ENCODE measurements at regions not wholly inside any gene's neighbourhood (a gene's known extent, or its start where the extent isn't known, plus 50 kb on each side); places are given as distances from the start of the nearest gene placed in this dataset.

GRCh38 chr13:73794755-73795154, 339.4 kb downstream of the KLF12 start:
- Histone ChIP-seq H3K36me3 (ENCODE audit: low read depth, low read length) (no peaks in the 10 kb centered on the region), H3K79me2 (ENCODE audit: low read length) (no peaks in the 10 kb centered on the region), H4K20me1 (ENCODE audit: low read length) (no peaks in the 10 kb centered on the region), H3K4me2 (ENCODE audit: low read length) (no peak overlapping the region), H3K4me3 (ENCODE audit: low read length) (no peak overlapping the region), H3K27me3 (ENCODE audit: low read length) (no peaks in the 10 kb centered on the region), H3K9me3 (ENCODE audit: low read length) (no peaks in the 10 kb centered on the region), H2AFZ (ENCODE audit: low read length) (no peak overlapping the region), H3K9me2 (replicated peaks; ENCODE audit: low read length) (no peaks in the 10 kb centered on the region), H3K27ac (ENCODE audit: low read length) (no peak overlapping the region), H3F3A (ENCODE audit: low read length, unreplicated experiment) (no peaks in the 10 kb centered on the region), H3K9ac (ENCODE audit: low read length) (no peak overlapping the region), H3K4me1 (ENCODE audit: insufficient read depth, low read length) (no peaks in the 10 kb centered on the region)
- ChIA-PET POLR2A (ENCODE audit: unreplicated experiment) (no interaction called here), CTCF (no interaction called here)
- TF ChIP-seq, protein P1, sequence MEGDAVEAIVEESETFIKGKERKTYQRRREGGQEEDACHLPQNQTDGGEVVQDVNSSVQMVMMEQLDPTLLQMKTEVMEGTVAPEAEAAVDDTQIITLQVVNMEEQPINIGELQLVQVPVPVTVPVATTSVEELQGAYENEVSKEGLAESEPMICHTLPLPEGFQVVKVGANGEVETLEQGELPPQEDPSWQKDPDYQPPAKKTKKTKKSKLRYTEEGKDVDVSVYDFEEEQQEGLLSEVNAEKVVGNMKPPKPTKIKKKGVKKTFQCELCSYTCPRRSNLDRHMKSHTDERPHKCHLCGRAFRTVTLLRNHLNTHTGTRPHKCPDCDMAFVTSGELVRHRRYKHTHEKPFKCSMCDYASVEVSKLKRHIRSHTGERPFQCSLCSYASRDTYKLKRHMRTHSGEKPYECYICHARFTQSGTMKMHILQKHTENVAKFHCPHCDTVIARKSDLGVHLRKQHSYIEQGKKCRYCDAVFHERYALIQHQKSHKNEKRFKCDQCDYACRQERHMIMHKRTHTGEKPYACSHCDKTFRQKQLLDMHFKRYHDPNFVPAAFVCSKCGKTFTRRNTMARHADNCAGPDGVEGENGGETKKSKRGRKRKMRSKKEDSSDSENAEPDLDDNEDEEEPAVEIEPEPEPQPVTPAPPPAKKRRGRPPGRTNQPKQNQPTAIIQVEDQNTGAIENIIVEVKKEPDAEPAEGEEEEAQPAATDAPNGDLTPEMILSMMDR (conservative IDR thresholded peaks at IDR 0.05; ENCODE audit: low read depth, low read length), result no peak
- TF ChIP-seq EZH2 (IDR thresholded peaks at IDR 0.05; ENCODE audit: low read length, unreplicated experiment), result no peak
- TF ChIP-seq EZH2phosphoT487 (IDR thresholded peaks at IDR 0.05; ENCODE audit: borderline replicate concordance, low read length), result no peak
- BruUV-seq (replicated peaks), result no TSS peak
- DNase-seq (no peak), ATAC-seq (no peak)
- intact Hi-C loops (cut with micrococcal nuclease), result no loop called here

DNA sequence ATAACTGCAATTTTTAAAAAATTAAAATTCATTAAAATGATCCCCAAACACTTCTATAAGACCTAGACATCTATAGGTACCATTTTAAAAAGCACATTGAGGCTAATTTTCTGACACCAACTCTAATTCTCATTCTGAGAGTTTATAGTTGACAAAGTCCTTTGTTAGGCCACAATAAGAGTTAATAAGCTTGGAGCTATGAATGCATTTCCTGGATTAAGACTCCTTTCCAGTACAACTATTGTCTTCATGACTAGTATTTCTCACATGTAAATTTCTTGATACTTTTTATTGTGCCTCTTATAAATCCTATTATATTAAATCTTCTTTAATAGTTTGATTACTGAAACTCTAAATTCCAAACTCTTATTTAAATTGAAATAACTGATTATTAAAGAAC, 340.8 kb downstream of the KLF12 start:
- Histone ChIP-seq H3K9me2 (replicated peaks; ENCODE audit: low read length) (no peaks in the 10 kb centered on the region), H2AFZ (ENCODE audit: low read length) (no peak overlapping the region), H3K4me1 (ENCODE audit: insufficient read depth, low read length) (no peaks in the 10 kb centered on the region), H4K20me1 (ENCODE audit: low read length) (no peaks in the 10 kb centered on the region), H3K9ac (ENCODE audit: low read length) (no peak overlapping the region), H3K27me3 (ENCODE audit: low read length) (no peaks in the 10 kb centered on the region), H3K9me3 (ENCODE audit: low read length) (no peaks in the 10 kb centered on the region), H3K4me3 (ENCODE audit: low read length) (no peak overlapping the region), H3K4me2 (ENCODE audit: low read length) (no peak overlapping the region), H3K27ac (ENCODE audit: low read length) (no peak overlapping the region), H3F3A (ENCODE audit: low read length, unreplicated experiment) (no peaks in the 10 kb centered on the region), H3K36me3 (ENCODE audit: low read depth, low read length) (no peaks in the 10 kb centered on the region), H3K79me2 (ENCODE audit: low read length) (no peaks in the 10 kb centered on the region)
- intact Hi-C loops (cut with micrococcal nuclease), result no loop called here
- ChIA-PET CTCF (no interaction called here), POLR2A (ENCODE audit: unreplicated experiment) (no interaction called here)
- DNase-seq (no peak), ATAC-seq (no peak)
- TF ChIP-seq EZH2 (IDR thresholded peaks at IDR 0.05; ENCODE audit: low read length, unreplicated experiment) (no peak), EZH2phosphoT487 (IDR thresholded peaks at IDR 0.05; ENCODE audit: borderline replicate concordance, low read length) (no peak)
- TF ChIP-seq, protein P1 (conservative IDR thresholded peaks at IDR 0.05; ENCODE audit: low read depth, low read length), result no peak
- no TSS peak for BruUV-seq (replicated peaks)

DNA sequence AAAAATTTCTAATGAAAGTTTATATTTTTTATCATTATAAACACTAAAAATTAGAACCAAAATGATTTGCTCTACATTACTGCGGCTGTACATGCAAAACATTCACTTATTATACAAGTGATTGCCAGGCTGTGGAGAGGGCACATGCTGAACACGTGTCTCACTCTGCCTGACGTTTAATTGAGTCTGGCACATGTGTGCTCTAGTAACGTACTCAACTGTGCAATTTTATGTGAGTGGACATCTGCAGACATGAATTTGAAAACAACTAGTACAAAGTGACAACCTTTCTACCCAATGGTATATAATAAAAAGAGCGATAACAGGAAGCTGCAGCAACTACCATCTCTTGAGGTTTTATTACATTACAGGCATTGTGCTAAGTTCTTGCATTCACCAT, 341.4 kb downstream of the KLF12 start:
- ATAC-seq, result no peak
- H3K27ac ChIP-seq (ENCODE audit: low read length), result no peak overlapping the region
- no peaks in the 10 kb centered on the region for H3F3A ChIP-seq (ENCODE audit: low read length, unreplicated experiment)
- H3K4me2 ChIP-seq (ENCODE audit: low read length), result no peak overlapping the region
- TF ChIP-seq EZH2 (IDR thresholded peaks at IDR 0.05; ENCODE audit: low read length, unreplicated experiment) (no peak), EZH2phosphoT487 (IDR thresholded peaks at IDR 0.05; ENCODE audit: borderline replicate concordance, low read length) (no peak)
- TF ChIP-seq, protein P1 (conservative IDR thresholded peaks at IDR 0.05; ENCODE audit: low read depth, low read length), result no peak
- H2AFZ ChIP-seq (ENCODE audit: low read length), result no peak overlapping the region
- H3K79me2 ChIP-seq (ENCODE audit: low read length), result no peaks in the 10 kb centered on the region
- no peaks in the 10 kb centered on the region for H4K20me1 ChIP-seq (ENCODE audit: low read length)
- H3K9ac ChIP-seq (ENCODE audit: low read length), result no peak overlapping the region
- no peaks in the 10 kb centered on the region for H3K27me3 ChIP-seq (ENCODE audit: low read length)
- POLR2A ChIA-PET (ENCODE audit: unreplicated experiment), result no interaction called here
- H3K9me3 ChIP-seq (ENCODE audit: low read length), result no peaks in the 10 kb centered on the region
- no peaks in the 10 kb centered on the region for H3K9me2 ChIP-seq (replicated peaks; ENCODE audit: low read length)
- intact Hi-C loops (cut with micrococcal nuclease), result no loop called here
- no peaks in the 10 kb centered on the region for H3K36me3 ChIP-seq (ENCODE audit: low read depth, low read length)
- H3K4me3 ChIP-seq (ENCODE audit: low read length), result no peak overlapping the region
- CTCF ChIA-PET, result no interaction called here
- H3K4me1 ChIP-seq (ENCODE audit: insufficient read depth, low read length), result no peaks in the 10 kb centered on the region
- no peak for DNase-seq
- BruUV-seq (replicated peaks), result no TSS peak

Measured in PC-3 (cell line).